ENCODE measurements at regions not wholly inside any gene's neighbourhood (a gene's known extent, or its start where the extent isn't known, plus 50 kb on each side); places are given as distances from the start of the nearest gene placed in this dataset.

GRCh38 chr2:121055501-121055900, 229.5 kb downstream of the TFCP2L1 start:
- TF ChIP-seq POLR2AphosphoS5 (IDR thresholded peaks at IDR 0.05; ENCODE audit: low read depth, low read length) (no peak), FOXP2 (optimal IDR thresholded peaks at IDR 0.05; ENCODE audit: borderline replicate concordance, extremely low read depth, extremely low read length, insufficient read depth) (no peak), TAF1 (IDR thresholded peaks at IDR 0.05; ENCODE audit: borderline replicate concordance, insufficient read depth, low read length) (no peak), SIN3A (IDR thresholded peaks at IDR 0.05; ENCODE audit: borderline replicate concordance, insufficient read depth, low read length) (no peak)
